GM19397 (cell line): ENCODE measurements at regions not wholly inside any gene's neighbourhood (a gene's known extent, or its start where the extent isn't known, plus 50 kb on each side); places are given as distances from the start of the nearest gene placed in this dataset.
"Not testable (repeated sequence)": the region's sequence is repeated elsewhere in the genome, so short reads cannot be mapped to it uniquely, and the experiment has no call there.

Experiments
- ATAC-seq: cut with Tn5 transposase; IDR thresholded peaks from one replicate; pipeline ENCODE4 v1.9.1; 2021; ENCODE audit warnings: mild to moderate bottlenecking, moderate library complexity; ENCODE audit not compliant: unreplicated experiment

GRCh38 chr1:118303534-118303933, 118.5 kb upstream of the SPAG17 start:
- no peak for ATAC-seq

DNA sequence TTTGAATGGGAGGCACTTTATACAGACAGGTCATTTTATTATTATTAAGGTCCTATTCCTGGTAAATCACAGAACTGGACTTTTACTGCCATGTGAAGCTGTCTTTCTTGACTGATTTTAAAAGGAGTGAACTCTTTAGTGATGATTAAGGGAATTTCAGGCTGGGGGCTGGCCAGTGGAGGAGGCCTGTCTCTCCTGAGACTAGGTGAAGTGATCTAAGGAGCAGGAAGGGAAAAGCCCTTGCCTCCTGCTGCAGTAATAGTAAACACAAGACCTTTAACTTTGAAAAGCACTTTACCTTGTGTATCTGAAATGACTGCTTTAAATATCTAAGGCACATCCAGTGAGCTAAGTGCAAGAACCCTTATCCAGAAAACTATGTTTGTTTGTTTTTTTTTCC, 118.0 kb upstream of the SPAG17 start:
- ATAC-seq, result no peak

DNA sequence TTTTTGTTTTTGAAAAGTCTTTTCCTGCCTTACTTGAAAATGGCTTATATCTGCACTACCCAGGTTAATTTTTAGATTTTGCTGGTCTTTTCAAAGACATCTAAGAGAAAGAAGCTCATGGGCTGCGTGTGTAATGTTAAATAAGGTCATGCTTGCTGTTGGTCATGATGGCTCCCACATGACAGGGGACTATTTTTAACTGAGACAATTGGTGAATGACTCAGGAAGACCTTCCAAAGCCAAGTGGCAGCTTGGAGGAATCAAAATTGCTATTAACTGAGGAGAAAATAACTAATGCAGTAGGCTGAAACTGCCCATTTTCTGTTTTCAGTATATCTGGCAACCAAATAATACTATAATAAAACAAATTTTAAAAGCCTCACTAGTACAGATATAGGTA, 117.1 kb upstream of the SPAG17 start:
- ATAC-seq, result no peak

- ATAC-seq, result no peak
Measured at GRCh38 chr1:118300808-118301207, 115.8 kb upstream of the SPAG17 start.

DNA sequence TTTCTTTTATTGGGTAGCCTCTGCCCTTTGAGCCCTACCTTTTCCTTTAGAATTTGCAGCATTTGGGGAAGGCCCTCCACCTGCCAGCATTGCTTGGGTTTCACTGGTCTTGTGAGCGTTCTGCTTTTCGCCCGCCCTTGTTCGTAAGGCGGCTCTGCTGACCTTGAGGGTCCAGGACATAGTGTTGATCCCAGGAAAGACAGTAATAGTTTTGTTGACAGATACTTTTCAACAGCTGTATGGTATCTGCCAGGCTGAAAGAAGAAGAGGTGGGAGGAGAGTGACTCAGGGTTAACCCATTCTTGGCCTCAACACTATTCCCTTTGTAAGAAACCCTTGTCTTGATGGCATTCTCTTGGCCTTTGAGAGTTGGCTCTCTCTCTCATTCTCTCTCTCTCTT, 113.4 kb upstream of the SPAG17 start:
- ATAC-seq, result no peak

DNA sequence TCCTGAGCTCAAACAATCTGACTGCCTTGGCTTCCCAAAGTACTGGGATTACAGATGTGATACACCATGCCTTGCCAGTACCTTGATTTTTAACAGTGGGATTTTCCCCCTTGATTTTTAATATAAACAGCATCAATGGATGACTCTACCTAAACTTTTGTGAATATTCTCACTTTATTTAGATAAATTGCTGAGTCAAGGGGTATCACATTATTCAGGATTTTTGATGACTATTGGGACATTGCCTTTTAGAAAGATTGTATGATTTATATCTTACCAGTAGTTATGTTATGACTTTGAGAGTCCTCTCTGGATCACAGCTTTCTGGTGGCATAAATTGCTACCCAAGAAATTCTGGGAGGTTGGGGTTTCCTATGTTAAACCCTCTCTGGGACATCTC, 112.5 kb upstream of the SPAG17 start:
- no peak for ATAC-seq

GRCh38 chr1:118294875-118295642, 110.0 kb upstream of the SPAG17 start:
- no peak for ATAC-seq

- ATAC-seq, result no peak
Measured at GRCh38 chr1:118291661-118292060, 106.6 kb upstream of the SPAG17 start.

- ATAC-seq, result no peak
Measured at GRCh38 chr1:118290571-118290970, 105.5 kb upstream of the SPAG17 start.

DNA sequence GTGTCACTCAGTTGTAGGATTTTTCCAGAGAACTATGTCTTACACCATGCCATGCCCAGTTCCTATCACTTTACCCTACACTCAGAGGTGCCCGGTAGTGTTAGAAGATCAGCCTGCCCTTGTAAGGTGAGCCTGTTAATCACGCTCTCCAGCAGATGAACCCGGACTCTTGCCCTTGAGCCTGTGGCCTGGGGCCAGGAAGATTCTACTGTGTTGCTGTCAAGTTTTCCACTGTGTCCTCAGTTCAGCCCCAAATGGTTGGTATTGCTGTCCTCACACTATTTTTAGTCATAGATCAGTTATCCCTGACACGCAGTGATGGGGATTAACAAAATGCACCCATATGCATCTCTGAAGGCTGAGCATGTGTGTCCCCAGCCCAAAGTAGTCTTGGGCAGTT, 105.0 kb upstream of the SPAG17 start:
- no peak for ATAC-seq

- ATAC-seq, result not testable (repeated sequence)
Measured at GRCh38 chr1:118280656-118281055, 95.6 kb upstream of the SPAG17 start.

DNA sequence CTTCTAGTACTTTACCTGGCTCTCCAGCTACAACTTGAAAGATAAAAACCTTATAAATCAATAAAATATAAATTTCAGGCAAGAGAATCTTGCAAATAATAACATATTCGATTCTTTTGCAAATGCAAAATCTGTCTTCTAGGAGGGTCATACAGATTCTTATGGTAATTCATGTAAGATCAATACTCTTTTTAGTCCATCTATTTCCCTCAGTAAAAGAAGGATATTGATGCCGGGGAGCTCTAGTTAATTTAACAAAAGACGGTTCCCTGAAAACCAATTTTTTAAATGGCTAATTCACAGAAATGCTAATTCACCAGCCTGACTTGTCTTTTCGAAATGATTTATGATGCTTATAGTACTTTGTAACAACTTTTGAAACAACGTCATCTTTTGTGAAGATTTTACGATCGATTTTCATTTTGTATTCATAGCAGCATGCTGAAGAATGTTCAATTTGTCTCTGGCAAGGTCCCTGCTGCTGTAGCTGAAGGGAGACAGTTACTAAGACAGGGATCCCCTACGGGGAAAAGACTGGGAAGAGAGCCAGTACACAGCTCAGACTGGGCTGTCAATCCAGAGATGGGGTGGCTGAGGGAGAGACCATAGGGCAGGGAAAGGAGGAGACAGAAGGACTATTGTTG, 90.6 kb upstream of the SPAG17 start:
- ATAC-seq, result no peak

DNA sequence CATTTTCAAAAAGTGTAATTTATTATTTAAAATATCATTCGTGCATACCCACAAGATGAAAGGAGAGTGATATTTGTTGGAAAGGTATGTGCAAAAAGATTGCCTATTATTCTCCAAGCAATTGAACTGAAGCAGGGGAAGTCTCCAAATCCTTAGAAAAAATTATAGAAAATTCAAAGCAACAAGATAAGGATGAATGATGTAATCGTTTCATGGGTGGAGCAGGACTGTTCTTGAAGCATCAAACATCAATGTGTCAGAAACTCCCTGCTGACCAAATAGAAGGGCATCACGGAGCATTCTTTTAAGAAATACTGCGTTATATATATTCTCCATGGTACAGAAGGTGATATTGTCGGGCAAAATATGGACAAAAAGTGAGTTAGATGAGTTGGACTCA, 87.9 kb upstream of the SPAG17 start:
- ATAC-seq, result no peak

GRCh38 chr1:118271883-118272282, 86.9 kb upstream of the SPAG17 start:
- ATAC-seq, result no peak

DNA sequence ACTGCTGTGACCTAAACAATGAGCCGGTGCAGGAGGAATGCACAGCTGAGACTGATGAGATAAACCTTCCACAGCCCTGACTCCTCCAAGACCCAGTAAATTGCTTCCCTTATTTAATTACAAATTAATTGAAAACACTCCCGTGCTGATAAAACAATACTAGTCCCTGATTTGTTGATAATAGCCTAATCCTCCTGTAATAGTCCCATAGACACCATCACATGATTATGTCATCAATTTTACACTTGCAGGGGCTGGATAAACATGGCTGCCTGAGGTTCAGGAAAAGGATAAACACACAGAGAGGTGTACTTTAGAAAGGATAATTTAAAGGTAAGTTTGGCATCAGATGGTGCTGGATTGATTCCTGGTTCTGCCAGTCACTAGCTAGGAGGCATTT, 84.6 kb upstream of the SPAG17 start:
- ATAC-seq, result no peak

GRCh38 chr1:118266436-118266835, 81.4 kb upstream of the SPAG17 start:
- no peak for ATAC-seq

DNA sequence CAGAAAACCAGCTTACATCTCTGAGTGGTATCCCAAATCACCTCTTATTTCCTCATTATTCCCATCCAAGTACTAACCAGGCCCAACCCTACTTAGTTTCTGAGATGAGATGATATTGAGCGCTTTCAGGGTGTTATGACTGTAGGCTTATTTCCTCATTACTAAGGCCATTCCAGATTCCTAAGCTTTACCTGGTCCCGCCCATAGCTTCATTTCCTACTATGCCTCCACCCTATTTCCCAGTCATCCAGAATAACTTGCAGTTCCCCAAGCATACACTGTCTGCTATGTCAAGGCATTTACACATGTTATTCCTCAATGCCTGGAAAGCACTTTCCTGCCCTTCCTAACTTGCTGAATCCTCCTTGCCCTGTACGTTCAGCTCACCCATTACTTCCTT, 79.3 kb upstream of the SPAG17 start:
- no peak for ATAC-seq

- no peak for ATAC-seq
Measured at GRCh38 chr1:118262865-118263264, 77.8 kb upstream of the SPAG17 start.

GRCh38 chr1:118258975-118259374, 73.9 kb upstream of the SPAG17 start:
- ATAC-seq, result no peak

- no peak for ATAC-seq
Measured at GRCh38 chr1:118257946-118258345, 72.9 kb upstream of the SPAG17 start.

DNA sequence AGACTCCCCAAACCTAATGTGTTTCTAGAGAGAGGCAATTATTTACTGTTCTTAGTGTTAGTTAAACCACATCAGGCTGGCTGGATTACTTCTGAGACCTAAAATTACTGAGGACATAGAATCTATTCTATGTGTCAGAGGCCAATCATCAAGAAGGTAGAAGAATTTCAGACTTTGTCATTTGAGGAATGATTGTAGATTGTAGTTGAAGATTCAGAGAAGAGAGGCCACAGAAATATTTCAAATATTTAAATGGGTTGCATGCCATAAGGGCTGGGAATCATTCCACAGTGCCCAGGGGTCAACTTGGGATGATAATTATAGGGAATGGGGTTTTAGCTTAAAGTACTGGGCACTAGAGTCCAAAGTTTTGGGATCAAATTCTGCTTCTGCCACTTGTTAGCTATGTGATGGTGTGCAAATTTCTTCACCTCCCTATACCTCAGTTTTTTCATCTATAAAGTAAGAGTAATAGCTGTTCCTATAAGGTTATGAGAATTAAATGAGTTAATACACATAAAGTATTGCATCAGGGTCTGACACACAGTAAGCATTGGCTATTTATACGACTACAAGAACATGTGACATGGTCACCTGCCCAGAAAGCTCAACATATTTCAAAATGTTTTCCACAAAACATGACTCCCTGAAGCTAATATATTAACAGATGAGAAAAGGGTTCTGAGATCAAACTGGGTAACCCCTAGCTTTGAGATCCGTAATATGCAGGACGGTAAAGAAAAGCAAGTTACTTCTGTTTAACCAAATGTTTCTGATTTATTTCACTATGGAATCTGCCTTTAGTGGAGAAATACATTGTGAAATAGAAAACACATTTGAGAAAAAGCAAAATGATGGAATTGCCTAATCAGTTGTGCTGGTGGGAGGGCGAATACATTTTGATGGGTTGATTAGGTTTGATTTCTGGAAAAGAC, 69.7 kb upstream of the SPAG17 start:
- no peak for ATAC-seq

- no peak for ATAC-seq
Measured at GRCh38 chr1:118254001-118254400, 69.0 kb upstream of the SPAG17 start.
